GM12874 (cell line): ENCODE measurements at regions not wholly inside any gene's neighbourhood (a gene's known extent, or its start where the extent isn't known, plus 50 kb on each side); places are given as distances from the start of the nearest gene placed in this dataset.

Source experiments
- CTCF ChIP-seq: IDR thresholded peaks from 2 replicates; pipeline ENCODE4 v1.5.1; 2011; ENCODE audit warnings: low read depth, mild to moderate bottlenecking, control low read depth, low read length, moderate library complexity; ENCODE audit not compliant: insufficient read depth

- TF ChIP-seq CTCF, result no peak
These were observed 657.1 kb downstream of the CBLN4 start for GRCh38 chr20:55348223-55348622.

- TF ChIP-seq CTCF, result no peak
These were observed 662.5 kb downstream of the CBLN4 start for GRCh38 chr20:55342822-55343221.

GRCh38 chr20:55333798-55334197 lies 671.5 kb downstream of the CBLN4 start:
- no peak for TF ChIP-seq CTCF

GRCh38 chr20:55329108-55329507 lies 676.2 kb downstream of the CBLN4 start:
- no peak for TF ChIP-seq CTCF

- TF ChIP-seq CTCF, result no peak
These were observed 682.6 kb downstream of the CBLN4 start for GRCh38 chr20:55322745-55323144.

- no peak for TF ChIP-seq CTCF
These were observed 688.6 kb downstream of the CBLN4 start for GRCh38 chr20:55316753-55317152.

- no peak for TF ChIP-seq CTCF
These were observed 714.1 kb downstream of the CBLN4 start for GRCh38 chr20:55291261-55291660.

- no peak for TF ChIP-seq CTCF
These were observed 721.4 kb downstream of the CBLN4 start for GRCh38 chr20:55283889-55284288.
